HepG2 (cell line): ENCODE measurements at regions not wholly inside any gene's neighbourhood (a gene's known extent, or its start where the extent isn't known, plus 50 kb on each side); places are given as distances from the start of the nearest gene placed in this dataset.

ENCODE experiments used
- BRCA1 ChIP-seq: sonication (generic); formaldehyde crosslinking; IDR thresholded peaks from 2 replicates; pipeline ENCODE4 v1.4.0; 2020; ENCODE audit warnings: missing genetic modification reagents
- CBFB ChIP-seq: sonication (generic); formaldehyde crosslinking; IDR thresholded peaks from 2 replicates; pipeline ENCODE4 v1.4.0; 2020; ENCODE audit warnings: missing genetic modification reagents
- EZH2 ChIP-seq: conservative IDR thresholded peaks from 2 replicates; pipeline ENCODE4 v1.6.1; 2012; ENCODE audit warnings: mild to moderate bottlenecking, low read depth, low read length, moderate library complexity
- JUN ChIP-seq: sonication (generic); formaldehyde crosslinking; IDR thresholded peaks from 2 replicates; pipeline ENCODE4 v1.4.0; 2020; ENCODE audit warnings: mild to moderate bottlenecking, missing genetic modification reagents
- MIER3 ChIP-seq: IDR thresholded peaks from 2 replicates; pipeline ENCODE4 v1.6.1; 2016; ENCODE audit warnings: missing compliant biosample characterization, borderline replicate concordance
- MTF1 ChIP-seq: sonication (generic); formaldehyde crosslinking; IDR thresholded peaks from 2 replicates; pipeline ENCODE4 v1.5.0; 2020; ENCODE audit warnings: missing genetic modification reagents
- SMARCC2 ChIP-seq: fragments of 450-650 bp; IDR thresholded peaks from 2 replicates; pipeline ENCODE4 v1.6.1; 2017; ENCODE audit warnings: antibody characterized with exemption, mild to moderate bottlenecking
- TAF1 ChIP-seq: sonication (generic); formaldehyde crosslinking; IDR thresholded peaks from 2 replicates; pipeline ENCODE4 v1.4.0; 2020; ENCODE audit warnings: missing genetic modification reagents
- ZNF12 ChIP-seq: sonication (generic); formaldehyde crosslinking; IDR thresholded peaks from 2 replicates; pipeline ENCODE4 v1.5.0; 2020; ENCODE audit warnings: missing genetic modification reagents
- ZNF597 ChIP-seq: sonication (generic); formaldehyde crosslinking; IDR thresholded peaks from 2 replicates; pipeline ENCODE4 v1.5.0; 2020; ENCODE audit warnings: missing genetic modification reagents
- TF ChIP-seq, protein P1 (sequence below): conservative IDR thresholded peaks from 2 replicates; pipeline ENCODE4 v1.6.1; 2018; ENCODE audit warnings: missing genetic modification reagents
- TF ChIP-seq, protein P2 (sequence below): sonication (generic); formaldehyde crosslinking; IDR thresholded peaks from 2 replicates; pipeline ENCODE4 v1.8.1; 2022; ENCODE audit warnings: mild to moderate bottlenecking, missing genetic modification reagents
- TF ChIP-seq, protein P3 (sequence below): sonication (generic); formaldehyde crosslinking; IDR thresholded peaks from 2 replicates; pipeline ENCODE4 v1.5.1; 2020; ENCODE audit warnings: missing genetic modification reagents, mild to moderate bottlenecking, borderline replicate concordance

DNA sequence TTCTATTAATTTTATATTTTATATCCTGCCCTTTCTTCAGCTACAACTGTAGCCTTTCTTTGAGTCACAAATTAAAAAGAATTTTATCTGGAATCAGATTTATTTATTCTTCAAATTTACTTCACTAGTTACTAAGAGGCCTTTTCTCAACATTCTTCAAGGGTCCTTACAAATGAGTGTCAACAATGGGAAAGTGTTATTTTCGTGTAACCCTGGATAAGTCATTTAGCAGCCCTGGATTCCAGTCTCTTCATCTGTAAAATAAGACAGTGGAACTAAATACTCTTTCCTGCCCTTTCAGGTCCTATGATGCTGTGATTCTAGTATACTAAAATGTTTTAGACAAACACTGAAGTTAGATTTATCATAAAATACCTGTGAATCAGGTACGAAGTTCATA, 397.0 kb downstream of the KLF12 start:
- TF ChIP-seq, protein P1, sequence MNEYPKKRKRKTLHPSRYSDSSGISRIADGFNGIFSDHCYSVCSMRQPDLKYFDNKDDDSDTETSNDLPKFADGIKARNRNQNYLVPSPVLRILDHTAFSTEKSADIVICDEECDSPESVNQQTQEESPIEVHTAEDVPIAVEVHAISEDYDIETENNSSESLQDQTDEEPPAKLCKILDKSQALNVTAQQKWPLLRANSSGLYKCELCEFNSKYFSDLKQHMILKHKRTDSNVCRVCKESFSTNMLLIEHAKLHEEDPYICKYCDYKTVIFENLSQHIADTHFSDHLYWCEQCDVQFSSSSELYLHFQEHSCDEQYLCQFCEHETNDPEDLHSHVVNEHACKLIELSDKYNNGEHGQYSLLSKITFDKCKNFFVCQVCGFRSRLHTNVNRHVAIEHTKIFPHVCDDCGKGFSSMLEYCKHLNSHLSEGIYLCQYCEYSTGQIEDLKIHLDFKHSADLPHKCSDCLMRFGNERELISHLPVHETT (CRISPR knock-in tag): no peak
- no peak for TF ChIP-seq MTF1 (CRISPR knock-in tag)
- TF ChIP-seq CBFB (CRISPR knock-in tag): no peak
- no peak for TF ChIP-seq ZNF12
- TF ChIP-seq JUN (CRISPR knock-in tag): no peak
- no peak for TF ChIP-seq EZH2
- TF ChIP-seq, protein P2, sequence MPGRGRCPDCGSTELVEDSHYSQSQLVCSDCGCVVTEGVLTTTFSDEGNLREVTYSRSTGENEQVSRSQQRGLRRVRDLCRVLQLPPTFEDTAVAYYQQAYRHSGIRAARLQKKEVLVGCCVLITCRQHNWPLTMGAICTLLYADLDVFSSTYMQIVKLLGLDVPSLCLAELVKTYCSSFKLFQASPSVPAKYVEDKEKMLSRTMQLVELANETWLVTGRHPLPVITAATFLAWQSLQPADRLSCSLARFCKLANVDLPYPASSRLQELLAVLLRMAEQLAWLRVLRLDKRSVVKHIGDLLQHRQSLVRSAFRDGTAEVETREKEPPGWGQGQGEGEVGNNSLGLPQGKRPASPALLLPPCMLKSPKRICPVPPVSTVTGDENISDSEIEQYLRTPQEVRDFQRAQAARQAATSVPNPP (CRISPR knock-in tag): no peak
- no peak for TF ChIP-seq TAF1 (CRISPR knock-in tag)
- no peak for TF ChIP-seq SMARCC2
- no peak for TF ChIP-seq BRCA1 (CRISPR knock-in tag)
- TF ChIP-seq MIER3 (CRISPR knock-in tag): no peak
- no peak for TF ChIP-seq ZNF597 (CRISPR knock-in tag)
- TF ChIP-seq, protein P3, sequence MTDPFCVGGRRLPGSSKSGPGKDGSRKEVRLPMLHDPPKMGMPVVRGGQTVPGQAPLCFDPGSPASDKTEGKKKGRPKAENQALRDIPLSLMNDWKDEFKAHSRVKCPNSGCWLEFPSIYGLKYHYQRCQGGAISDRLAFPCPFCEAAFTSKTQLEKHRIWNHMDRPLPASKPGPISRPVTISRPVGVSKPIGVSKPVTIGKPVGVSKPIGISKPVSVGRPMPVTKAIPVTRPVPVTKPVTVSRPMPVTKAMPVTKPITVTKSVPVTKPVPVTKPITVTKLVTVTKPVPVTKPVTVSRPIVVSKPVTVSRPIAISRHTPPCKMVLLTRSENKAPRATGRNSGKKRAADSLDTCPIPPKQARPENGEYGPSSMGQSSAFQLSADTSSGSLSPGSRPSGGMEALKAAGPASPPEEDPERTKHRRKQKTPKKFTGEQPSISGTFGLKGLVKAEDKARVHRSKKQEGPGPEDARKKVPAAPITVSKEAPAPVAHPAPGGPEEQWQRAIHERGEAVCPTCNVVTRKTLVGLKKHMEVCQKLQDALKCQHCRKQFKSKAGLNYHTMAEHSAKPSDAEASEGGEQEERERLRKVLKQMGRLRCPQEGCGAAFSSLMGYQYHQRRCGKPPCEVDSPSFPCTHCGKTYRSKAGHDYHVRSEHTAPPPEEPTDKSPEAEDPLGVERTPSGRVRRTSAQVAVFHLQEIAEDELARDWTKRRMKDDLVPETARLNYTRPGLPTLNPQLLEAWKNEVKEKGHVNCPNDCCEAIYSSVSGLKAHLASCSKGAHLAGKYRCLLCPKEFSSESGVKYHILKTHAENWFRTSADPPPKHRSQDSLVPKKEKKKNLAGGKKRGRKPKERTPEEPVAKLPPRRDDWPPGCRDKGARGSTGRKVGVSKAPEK: no peak
